HG03064 (cell line): ENCODE measurements at regions not wholly inside any gene's neighbourhood (a gene's known extent, or its start where the extent isn't known, plus 50 kb on each side); places are given as distances from the start of the nearest gene placed in this dataset.

Experiments
- ATAC-seq: cut with Tn5 transposase; IDR thresholded peaks from one replicate; pipeline ENCODE4 v1.9.1; 2021; ENCODE audit warnings: low read depth; ENCODE audit not compliant: unreplicated experiment

GRCh38 chr7:136551618-136552017, 316.8 kb upstream of the CHRM2 start:
- ATAC-seq, result no peak

GRCh38 chr7:136549756-136550155, 318.7 kb upstream of the CHRM2 start:
- ATAC-seq, result no peak

GRCh38 chr7:136533732-136534131, 334.7 kb upstream of the CHRM2 start:
- no peak for ATAC-seq

GRCh38 chr7:136530831-136531230, 337.6 kb upstream of the CHRM2 start:
- ATAC-seq, result no peak

- no peak for ATAC-seq
These were observed 340.1 kb upstream of the CHRM2 start for GRCh38 chr7:136528329-136528728.

- no peak for ATAC-seq
These were observed 340.9 kb upstream of the CHRM2 start for GRCh38 chr7:136527554-136527953.

GRCh38 chr7:136526408-136527105, 341.9 kb upstream of the CHRM2 start:
- no peak for ATAC-seq

- no peak for ATAC-seq
These were observed 344.9 kb upstream of the CHRM2 start for GRCh38 chr7:136523571-136523970.

GRCh38 chr7:136517971-136518370, 350.5 kb upstream of the CHRM2 start:
- no peak for ATAC-seq

- no peak for ATAC-seq
These were observed 353.7 kb upstream of the CHRM2 start for GRCh38 chr7:136514776-136515175.

- ATAC-seq, result no peak
These were observed 354.7 kb upstream of the CHRM2 start for GRCh38 chr7:136513744-136514143.

GRCh38 chr7:136509466-136509865, 359.0 kb upstream of the CHRM2 start:
- no peak for ATAC-seq

- no peak for ATAC-seq
These were observed 366.3 kb upstream of the CHRM2 start for GRCh38 chr7:136502162-136502561.

- no peak for ATAC-seq
These were observed 367.3 kb upstream of the CHRM2 start for GRCh38 chr7:136501151-136501550.

- ATAC-seq, result no peak
These were observed 371.9 kb upstream of the CHRM2 start for GRCh38 chr7:136496551-136496950.

GRCh38 chr7:136495081-136495480, 373.4 kb upstream of the CHRM2 start:
- no peak for ATAC-seq

GRCh38 chr7:136492366-136492765, 376.1 kb upstream of the CHRM2 start:
- no peak for ATAC-seq

GRCh38 chr7:136489808-136490207, 378.6 kb upstream of the CHRM2 start:
- no peak for ATAC-seq

- ATAC-seq, result no peak
These were observed 387.6 kb upstream of the CHRM2 start for GRCh38 chr7:136480901-136481300.

GRCh38 chr7:136479922-136480321, 388.5 kb upstream of the CHRM2 start:
- no peak for ATAC-seq

GRCh38 chr7:136470179-136470578, 398.3 kb upstream of the CHRM2 start:
- no peak for ATAC-seq

GRCh38 chr7:136452949-136453348, 415.5 kb upstream of the CHRM2 start:
- no peak for ATAC-seq

GRCh38 chr7:136446751-136447150, 421.7 kb upstream of the CHRM2 start:
- ATAC-seq, result no peak
